Vagina (tissue), 2 donors: ENCODE measurements at regions not wholly inside any gene's neighbourhood (a gene's known extent, or its start where the extent isn't known, plus 50 kb on each side); places are given as distances from the start of the nearest gene placed in this dataset.

Experiments
- DNase-seq, 2 donors: peaks; one replicate each; pipeline ENCODE4 v3.0.0-alpha.2; 2017; ENCODE audit errors: extremely low spot score in 2 of 2
- H3K27ac ChIP-seq: fragments of 200-600 bp; sonication (generic); one replicate; pipeline ENCODE4 v1.5.1; 2019
- H3K27me3 ChIP-seq: fragments of 200-600 bp; sonication (generic); one replicate; pipeline ENCODE4 v1.5.1; 2019
- H3K36me3 ChIP-seq, 2 donors: fragments of 200-600 bp; sonication (generic); one replicate each; pipeline ENCODE4 v1.5.1; 2017 to 2019
- H3K4me1 ChIP-seq: fragments of 200-600 bp; sonication (generic); one replicate; pipeline ENCODE4 v1.5.1; 2019
- H3K4me3 ChIP-seq, 2 donors: fragments of 200-600 bp; sonication (generic); 1 replicate in 1 of 2; 2 replicates in 1 of 2; pipeline ENCODE4 v1.5.1; 2016 to 2019
- H3K9me3 ChIP-seq: fragments of 200-600 bp; sonication (generic); one replicate; pipeline ENCODE4 v1.5.1; 2019
- CTCF ChIP-seq, 3 experiments: fragments of 450-650 bp in 2 of 3; fragments of 200-600 bp in 1 of 3; sonication (generic) in 1 of 3; IDR thresholded peaks; one replicate each; pipeline ENCODE4 v1.5.1; 2017 to 2019; ENCODE audit warnings: antibody characterized with exemption in 3 of 3, mild to moderate bottlenecking in 2 of 3, moderate library complexity in 2 of 3
- POLR2A ChIP-seq, 2 donors: fragments of 450-650 bp; IDR thresholded peaks; one replicate each; pipeline ENCODE4 v1.6.1; 2017; ENCODE audit warnings: antibody characterized with exemption in 2 of 2, mild to moderate bottlenecking in 2 of 2, moderate library complexity in 2 of 2
- POLR2AphosphoS5 ChIP-seq, 2 donors: sonication (generic); formaldehyde crosslinking; IDR thresholded peaks; one replicate each; pipeline ENCODE4 v1.9.0; 2017; ENCODE audit warnings: antibody characterized with exemption in 2 of 2, mild to moderate bottlenecking in 2 of 2, low read depth in 1 of 2; ENCODE audit not compliant: insufficient read depth in 1 of 2
- intact Hi-C: fragments of 100-400 bp; cut with DNase I; formaldehyde crosslinking; loops from one replicate; pipeline ENCODE4 v1.15.1; 2023

GRCh38 chr22:48779661-48780596 is 1047.7 kb downstream of the BRD1 start:
- intact Hi-C loops, result no loop called here
- DNase-seq, result peak; percentile 58 to 74

GRCh38 chr22:48779211-48779643 is 1048.4 kb downstream of the BRD1 start:
- intact Hi-C loops, result no loop called here
- TF ChIP-seq POLR2A (IDR thresholded peaks at IDR 0.05) (no peak), POLR2AphosphoS5 (IDR thresholded peaks at IDR 0.05; ENCODE audit: insufficient read depth in 1 of 2, low read depth in 1 of 2) (no peak), CTCF (IDR thresholded peaks at IDR 0.05) (no peak)
- H3K4me1 ChIP-seq, result no peaks in the 10 kb centered on the region
- peak; percentile 37 to 91 for DNase-seq
- H3K9me3 ChIP-seq, result no peaks in the 10 kb centered on the region
- H3K36me3 ChIP-seq, result no peaks in the 10 kb centered on the region
- no peak overlapping the region for H3K4me3 ChIP-seq
- H3K27me3 ChIP-seq, result no peaks in the 10 kb centered on the region
- H3K27ac ChIP-seq, result no peak overlapping the region

More at GRCh38 chr22:48779661-48780596, 1047.7 kb downstream of the BRD1 start:
- H3K4me3 ChIP-seq, result no peak overlapping the region
- no peak overlapping the region for H3K27ac ChIP-seq
- no peaks in the 10 kb centered on the region for H3K4me1 ChIP-seq
- TF ChIP-seq CTCF (IDR thresholded peaks at IDR 0.05) (no peak), POLR2AphosphoS5 (IDR thresholded peaks at IDR 0.05; ENCODE audit: insufficient read depth in 1 of 2, low read depth in 1 of 2) (no peak), POLR2A (IDR thresholded peaks at IDR 0.05) (no peak)
- no peaks in the 10 kb centered on the region for H3K36me3 ChIP-seq
- no peaks in the 10 kb centered on the region for H3K27me3 ChIP-seq
- no peaks in the 10 kb centered on the region for H3K9me3 ChIP-seq

- Histone ChIP-seq H3K4me3 (no peak overlapping the region), H3K27ac (no peak overlapping the region), H3K27me3 (no peaks in the 10 kb centered on the region), H3K9me3 (no peaks in the 10 kb centered on the region), H3K4me1 (no peaks in the 10 kb centered on the region), H3K36me3 (no peaks in the 10 kb centered on the region)
- intact Hi-C loops, result no loop called here
- peak; percentile 64 to 91 for DNase-seq
- TF ChIP-seq POLR2A (IDR thresholded peaks at IDR 0.05) (no peak), POLR2AphosphoS5 (IDR thresholded peaks at IDR 0.05; ENCODE audit: insufficient read depth in 1 of 2, low read depth in 1 of 2) (no peak), CTCF (IDR thresholded peaks at IDR 0.05) (no peak)
Measured at GRCh38 chr22:48778308-48779195, 1049.1 kb downstream of the BRD1 start.

- H3K36me3 ChIP-seq, result no peaks in the 10 kb centered on the region
- H3K4me3 ChIP-seq, result no peak overlapping the region
- H3K27ac ChIP-seq, result no peak overlapping the region
- H3K9me3 ChIP-seq, result peaks cover 3% of the 10 kb centered on the region
- TF ChIP-seq POLR2A (IDR thresholded peaks at IDR 0.05) (no peak), POLR2AphosphoS5 (IDR thresholded peaks at IDR 0.05; ENCODE audit: insufficient read depth in 1 of 2, low read depth in 1 of 2) (no peak), CTCF (IDR thresholded peaks at IDR 0.05) (no peak)
- no peaks in the 10 kb centered on the region for H3K4me1 ChIP-seq
- intact Hi-C loops, result no loop called here
- no peaks in the 10 kb centered on the region for H3K27me3 ChIP-seq
- DNase-seq, result peak; percentile 40 to 88
Measured at GRCh38 chr22:48772286-48772907, 1055.3 kb downstream of the BRD1 start.
